Activated CD8-positive, alpha-beta T cell treated with anti-CD3 and anti-CD28 coated beads, Interleukin-2, amount 10 ng/mL, durations not matched to agents 7 days and 5 days (primary cell): ENCODE measurements at regions not wholly inside any gene's neighbourhood (a gene's known extent, or its start where the extent isn't known, plus 50 kb on each side); places are given as distances from the start of the nearest gene placed in this dataset.
"Not testable (repeated sequence)": the region's sequence is repeated elsewhere in the genome, so short reads cannot be mapped to it uniquely, and the experiment has no call there.

ENCODE experiments used
- ATAC-seq: fragments of 150-1000 bp; cut with Tn5 transposase; one replicate; pipeline ENCODE4 v1.10.0; 2021; ENCODE audit warnings: moderate library complexity
- CTCF ChIA-PET: fragments of 350-600 bp; sonication (Branson Sonifier 250); formaldehyde crosslinking; loops from one replicate; lab custom pipeline; 2021; ENCODE audit warnings: antibody characterized with exemption; lab: Charles Lee
- POLR2A ChIA-PET: fragments of 350-600 bp; sonication (Branson Sonifier 250); formaldehyde crosslinking; loops from one replicate; lab custom pipeline; 2021; ENCODE audit warnings: antibody characterized with exemption; lab: Charles Lee
- DNase-seq: peaks from one replicate; pipeline ENCODE4 v3.0.0-alpha.2; 2020
- H3K27ac Mint-ChIP-seq: one replicate; pipeline ENCODE4 v1.8.0; 2021; ENCODE audit warnings: mild to moderate bottlenecking, mixed read lengths
- H3K27me3 Mint-ChIP-seq: one replicate; pipeline ENCODE4 v1.8.0; 2021; ENCODE audit warnings: low read depth, mixed read lengths
- H3K36me3 Mint-ChIP-seq: one replicate; pipeline ENCODE4 v1.8.0; 2021; ENCODE audit warnings: low read depth, mixed read lengths
- H3K4me1 Mint-ChIP-seq: one replicate; pipeline ENCODE4 v1.8.0; 2021; ENCODE audit warnings: low read depth, mixed read lengths
- H3K4me3 Mint-ChIP-seq: one replicate; pipeline ENCODE4 v1.8.0; 2021; ENCODE audit warnings: mild to moderate bottlenecking, mixed read lengths
- H3K9me3 Mint-ChIP-seq: one replicate; pipeline ENCODE4 v1.8.0; 2022; ENCODE audit warnings: mixed read lengths; ENCODE audit not compliant: insufficient read depth

DNA sequence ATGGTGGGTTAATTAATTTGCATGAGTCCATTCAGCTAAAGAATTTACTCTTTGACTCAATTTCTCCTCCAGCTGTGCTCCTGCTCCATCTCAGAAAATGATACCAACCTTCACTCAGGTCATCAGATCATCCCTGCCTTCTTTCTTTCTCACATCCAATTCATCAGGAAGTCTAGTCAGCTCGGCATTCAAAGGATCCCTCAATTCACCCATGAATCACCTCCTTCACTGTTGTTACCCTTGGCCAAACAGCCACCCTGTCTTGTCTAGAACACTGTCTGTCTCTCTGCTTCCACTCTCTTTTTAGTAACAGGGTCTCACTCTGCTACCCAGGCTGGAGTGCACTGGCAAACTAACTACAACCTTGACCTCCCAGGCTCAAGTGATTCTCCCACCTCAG, 337.4 kb upstream of the SFRP2 start:
- no peak for DNase-seq
- Mint-ChIP-seq H3K9me3 (no peaks in the 10 kb centered on the region), H3K36me3 (no peaks in the 10 kb centered on the region), H3K27ac (no peak overlapping the region), H3K4me3 (no peak overlapping the region), H3K27me3 (no peaks in the 10 kb centered on the region), H3K4me1 (no peaks in the 10 kb centered on the region)
- CTCF ChIA-PET = no interaction called here
- POLR2A ChIA-PET = no interaction called here
- ATAC-seq = no peak

DNA sequence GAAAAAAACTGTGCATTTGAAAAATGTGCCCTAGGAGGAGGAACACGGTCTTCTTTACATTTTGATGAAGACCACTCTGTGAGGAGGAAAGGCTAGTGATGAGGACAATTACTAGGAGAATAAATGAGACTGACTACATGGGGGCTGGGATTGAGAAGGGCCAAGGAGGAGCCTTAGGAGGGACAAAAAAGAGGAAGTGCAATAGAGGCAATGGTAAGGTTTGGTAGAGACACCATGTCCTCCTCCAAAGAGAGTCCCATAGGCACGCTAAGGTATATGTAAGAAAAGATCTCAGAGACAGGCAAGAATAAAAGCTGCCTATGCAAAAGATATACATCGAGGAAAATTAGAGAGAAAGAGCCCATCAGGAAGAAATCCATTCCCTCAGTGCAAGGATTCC, 336.5 kb upstream of the SFRP2 start:
- ATAC-seq (no peak), DNase-seq (no peak)
- Mint-ChIP-seq H3K27ac (no peak overlapping the region), H3K27me3 (no peaks in the 10 kb centered on the region), H3K4me3 (no peak overlapping the region), H3K9me3 (no peaks in the 10 kb centered on the region), H3K36me3 (no peaks in the 10 kb centered on the region), H3K4me1 (no peaks in the 10 kb centered on the region)
- CTCF ChIA-PET = no interaction called here
- POLR2A ChIA-PET = no interaction called here

DNA sequence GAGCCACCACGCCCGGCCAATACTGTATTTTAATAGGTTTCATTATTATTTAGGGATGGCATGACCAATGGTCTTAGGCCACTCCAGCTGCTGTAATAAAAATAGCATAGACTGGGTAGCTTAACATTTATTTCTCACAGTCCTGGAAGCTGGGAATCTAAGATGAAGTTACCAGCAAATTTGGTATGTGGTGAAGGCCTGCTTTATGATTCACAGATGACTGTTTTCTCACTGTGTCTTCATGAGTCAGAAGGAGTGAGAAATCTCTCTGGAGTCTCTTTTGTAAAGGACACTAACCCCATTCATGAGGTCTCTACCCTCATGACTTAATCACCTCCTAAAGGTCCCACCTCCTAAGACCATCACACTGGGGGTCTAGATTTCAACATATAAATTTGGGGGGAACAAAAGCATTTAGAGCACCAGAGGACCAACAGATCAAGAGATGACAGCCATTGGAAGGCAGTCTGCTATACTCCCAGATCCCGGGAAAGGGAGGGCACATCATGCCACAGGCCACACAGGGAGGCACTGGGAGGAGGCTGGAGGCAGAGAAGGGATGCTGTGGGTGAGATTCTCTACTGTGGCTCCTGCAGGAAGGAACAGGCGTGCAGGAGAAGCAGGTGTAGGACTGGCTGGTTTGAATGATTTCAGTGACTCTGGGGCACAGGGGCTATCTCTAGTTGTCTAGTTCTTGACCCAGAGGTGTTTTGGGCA, 335.8 kb upstream of the SFRP2 start:
- no peaks in the 10 kb centered on the region for H3K36me3 Mint-ChIP-seq
- CTCF ChIA-PET = no interaction called here
- ATAC-seq (no peak), DNase-seq (no peak)
- no peaks in the 10 kb centered on the region for H3K27me3 Mint-ChIP-seq
- H3K9me3 Mint-ChIP-seq = no peaks in the 10 kb centered on the region
- H3K4me3 Mint-ChIP-seq = no peak overlapping the region
- H3K4me1 Mint-ChIP-seq = no peaks in the 10 kb centered on the region
- POLR2A ChIA-PET = no interaction called here
- no peak overlapping the region for H3K27ac Mint-ChIP-seq

DNA sequence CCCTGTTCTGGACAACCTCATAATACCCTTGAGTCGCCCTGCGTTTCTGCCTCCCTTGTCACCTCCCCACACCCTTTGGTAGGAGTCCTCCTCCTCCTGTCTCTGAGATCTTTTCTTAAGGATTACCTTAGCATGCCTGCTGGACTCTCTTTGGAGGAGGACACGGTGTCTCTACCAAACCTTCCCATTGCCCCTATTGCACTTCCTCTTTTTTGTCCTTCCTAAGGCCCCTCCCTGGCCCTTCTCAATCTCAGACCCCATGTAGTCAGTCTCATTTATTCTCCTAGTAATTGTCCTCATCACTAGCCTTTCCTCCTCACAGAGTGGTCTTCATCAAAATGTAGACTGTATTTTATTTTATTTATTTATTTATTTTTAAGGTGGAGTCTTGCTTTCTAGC, 335.0 kb upstream of the SFRP2 start:
- no peak for ATAC-seq

DNA sequence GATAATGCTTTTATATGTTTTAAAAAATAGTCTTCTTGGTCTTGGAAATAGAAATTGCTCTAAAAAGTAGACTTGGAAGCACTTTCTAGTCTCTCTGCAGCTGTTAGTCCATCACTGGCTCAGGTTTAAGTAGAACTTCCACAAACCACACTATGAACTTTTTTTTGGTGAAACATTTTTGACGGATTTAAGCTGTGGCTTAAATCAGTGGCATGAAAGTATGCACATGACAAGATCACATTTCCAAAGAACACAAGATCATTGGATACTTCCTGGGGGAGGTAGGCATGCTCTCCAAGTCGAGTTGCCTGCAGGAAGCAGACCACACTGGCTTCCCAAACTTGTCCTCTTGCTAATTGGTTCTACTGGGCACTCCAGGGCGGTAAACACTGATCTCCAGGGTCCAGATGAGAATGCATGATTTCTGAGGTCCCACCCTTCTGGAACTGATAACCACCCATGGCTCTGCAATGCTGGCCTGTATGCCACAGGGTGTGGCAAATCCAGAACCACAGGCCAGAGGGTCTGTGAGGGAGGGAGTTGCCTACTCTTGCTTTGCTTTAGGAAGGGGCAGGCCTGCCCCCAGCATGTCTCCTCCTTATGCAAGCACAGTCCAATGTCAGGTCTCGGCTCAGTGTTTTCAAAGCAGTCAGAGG, 331.9 kb upstream of the SFRP2 start:
- POLR2A ChIA-PET = no interaction called here
- Mint-ChIP-seq H3K9me3 (no peaks in the 10 kb centered on the region), H3K27ac (no peak overlapping the region), H3K36me3 (no peaks in the 10 kb centered on the region), H3K27me3 (no peaks in the 10 kb centered on the region), H3K4me3 (no peak overlapping the region), H3K4me1 (no peaks in the 10 kb centered on the region)
- ATAC-seq (no peak), DNase-seq (no peak)
- CTCF ChIA-PET = no interaction called here

More for the DNA sequence above, 335.0 kb upstream of the SFRP2 start:
- Mint-ChIP-seq H3K27me3 (no peaks in the 10 kb centered on the region), H3K4me1 (no peaks in the 10 kb centered on the region), H3K9me3 (no peaks in the 10 kb centered on the region), H3K27ac (no peak overlapping the region), H3K4me3 (no peak overlapping the region), H3K36me3 (no peaks in the 10 kb centered on the region)
- POLR2A ChIA-PET = no interaction called here
- CTCF ChIA-PET = no interaction called here
- DNase-seq = no peak

DNA sequence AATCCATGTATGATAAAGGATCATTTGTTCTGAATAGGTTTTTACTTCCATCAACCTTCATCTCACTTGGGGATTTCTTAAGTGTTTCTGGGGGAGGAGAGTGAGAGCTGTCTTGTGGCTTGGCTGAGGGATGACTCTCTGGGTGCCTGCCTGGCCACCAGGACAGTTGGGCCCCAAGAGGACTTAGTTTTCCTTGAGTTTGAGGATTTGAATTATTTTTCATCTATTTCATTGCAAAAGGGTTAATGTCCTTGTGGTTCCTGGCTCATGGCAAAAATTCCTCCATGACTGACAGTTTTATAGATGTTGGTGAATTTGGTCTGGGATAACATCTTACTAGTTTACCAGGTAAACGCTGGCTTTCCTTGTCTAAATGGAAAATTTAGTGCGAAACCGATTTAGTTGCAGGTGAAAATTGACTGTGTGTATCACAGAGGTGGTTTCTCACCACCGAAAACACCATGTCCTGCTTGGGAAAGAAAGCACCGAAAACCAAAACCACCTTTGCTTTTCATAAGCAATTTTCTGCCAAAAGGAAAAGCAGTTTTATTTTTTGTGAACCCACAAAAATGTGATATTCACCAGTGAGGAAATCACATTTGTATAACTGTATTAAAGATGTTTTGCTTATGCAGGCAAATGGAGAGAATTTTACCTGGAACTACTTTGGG, 331.3 kb upstream of the SFRP2 start:
- no peak for ATAC-seq
- ChIA-PET CTCF (no interaction called here), POLR2A (no interaction called here)
- Mint-ChIP-seq H3K27ac (no peak overlapping the region), H3K27me3 (no peaks in the 10 kb centered on the region), H3K36me3 (no peaks in the 10 kb centered on the region), H3K4me1 (no peaks in the 10 kb centered on the region), H3K9me3 (no peaks in the 10 kb centered on the region), H3K4me3 (no peak overlapping the region)
- no peak for DNase-seq

DNA sequence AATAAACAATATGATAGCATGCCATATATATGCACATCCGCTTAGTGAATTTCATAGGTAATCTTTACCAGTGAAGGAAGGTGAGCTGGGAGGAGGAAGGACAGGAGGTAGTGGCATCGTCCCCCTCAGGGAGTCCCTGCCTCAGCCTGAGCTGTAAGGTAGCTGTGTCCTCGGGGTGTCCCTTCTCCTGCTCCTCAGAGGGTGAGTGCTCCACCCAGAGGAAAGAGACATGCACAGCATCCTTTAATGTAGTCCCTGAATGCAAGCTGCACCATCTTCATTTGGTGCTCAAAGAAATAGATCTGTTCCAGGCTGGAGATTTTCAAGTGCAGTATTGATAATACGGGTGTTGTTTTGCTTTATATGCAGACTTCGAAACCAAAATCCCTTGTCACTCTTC, 330.4 kb upstream of the SFRP2 start:
- no peaks in the 10 kb centered on the region for H3K36me3 Mint-ChIP-seq
- ChIA-PET CTCF (no interaction called here), POLR2A (no interaction called here)
- no peaks in the 10 kb centered on the region for H3K4me1 Mint-ChIP-seq
- DNase-seq = no peak
- no peak overlapping the region for H3K27ac Mint-ChIP-seq
- H3K4me3 Mint-ChIP-seq = no peak overlapping the region
- no peaks in the 10 kb centered on the region for H3K9me3 Mint-ChIP-seq
- no peaks in the 10 kb centered on the region for H3K27me3 Mint-ChIP-seq
- no peak for ATAC-seq

DNA sequence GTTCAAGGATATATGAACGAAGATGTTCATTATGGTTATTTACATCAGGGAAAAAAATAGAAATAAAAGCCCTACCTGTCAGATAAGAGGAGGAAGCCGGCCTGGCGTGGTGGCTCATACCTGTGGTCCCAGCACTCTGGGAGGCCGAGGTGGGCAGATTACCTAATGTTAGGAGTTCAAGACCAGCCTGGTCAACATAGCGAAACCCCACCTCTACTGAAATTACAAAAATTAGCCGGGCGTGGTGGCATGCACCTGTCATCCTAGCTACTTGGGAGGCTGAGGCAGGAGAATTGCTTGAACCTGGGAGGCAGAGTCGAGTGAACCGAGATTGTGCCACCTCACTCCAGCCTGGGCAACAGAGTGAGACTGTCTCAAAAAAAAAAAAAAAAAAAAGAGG, 328.8 kb upstream of the SFRP2 start:
- DNase-seq, H3K4me1 Mint-ChIP-seq, CTCF ChIA-PET, ATAC-seq, H3K9me3 Mint-ChIP-seq, H3K27me3 Mint-ChIP-seq, H3K36me3 Mint-ChIP-seq, H3K4me3 Mint-ChIP-seq, H3K27ac Mint-ChIP-seq, POLR2A ChIA-PET: not testable (repeated sequence)

DNA sequence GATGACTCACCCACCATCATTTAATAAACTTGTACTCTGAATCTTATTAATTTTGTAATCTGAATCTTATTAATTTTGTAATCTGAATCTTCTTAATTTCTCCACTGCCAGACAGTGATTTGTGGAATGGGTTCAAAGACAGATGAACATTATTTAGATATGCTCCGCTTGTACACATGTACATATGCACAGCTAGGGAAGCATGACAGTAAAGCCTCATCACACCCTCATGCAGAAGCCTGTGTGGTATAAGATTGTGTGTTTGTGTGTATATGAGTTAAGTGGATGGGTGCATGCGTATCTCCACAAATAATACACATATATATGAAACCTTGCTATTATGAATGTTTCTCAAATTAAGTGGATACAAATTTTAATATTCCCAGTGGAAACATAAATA, 318.5 kb upstream of the SFRP2 start:
- no peaks in the 10 kb centered on the region for H3K9me3 Mint-ChIP-seq
- no peaks in the 10 kb centered on the region for H3K36me3 Mint-ChIP-seq
- no peak overlapping the region for H3K27ac Mint-ChIP-seq
- ATAC-seq (no peak), DNase-seq (no peak)
- ChIA-PET CTCF (no interaction called here), POLR2A (no interaction called here)
- H3K4me3 Mint-ChIP-seq = no peak overlapping the region
- H3K4me1 Mint-ChIP-seq = no peaks in the 10 kb centered on the region
- H3K27me3 Mint-ChIP-seq = peaks cover 2% of the 10 kb centered on the region

DNA sequence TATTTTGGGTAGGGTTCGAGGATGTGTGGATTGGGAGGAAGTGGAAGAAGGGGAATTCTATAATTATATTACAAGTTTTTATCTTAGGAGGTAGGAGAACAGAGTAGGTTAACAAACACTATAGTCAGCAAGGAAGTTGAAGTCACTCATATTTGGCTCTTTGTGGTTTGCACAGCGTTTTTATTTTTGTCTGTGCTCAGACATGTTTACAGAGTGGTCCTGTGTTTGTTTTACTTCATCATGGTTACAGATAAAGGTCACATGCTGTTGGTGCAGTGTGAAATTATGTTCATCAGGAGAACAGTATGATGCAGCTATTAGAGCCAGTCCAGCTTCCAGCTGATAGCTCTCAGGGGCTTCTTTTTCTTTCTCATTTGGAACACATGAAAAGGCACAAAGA, 299.9 kb upstream of the SFRP2 start:
- ATAC-seq = no peak
- no peak overlapping the region for H3K4me3 Mint-ChIP-seq
- no peaks in the 10 kb centered on the region for H3K9me3 Mint-ChIP-seq
- POLR2A ChIA-PET = no interaction called here
- no peak overlapping the region for H3K27ac Mint-ChIP-seq
- CTCF ChIA-PET = no interaction called here
- no peak for DNase-seq
- H3K36me3 Mint-ChIP-seq = no peaks in the 10 kb centered on the region
- no peaks in the 10 kb centered on the region for H3K4me1 Mint-ChIP-seq
- H3K27me3 Mint-ChIP-seq = peaks cover 9% of the 10 kb centered on the region

DNA sequence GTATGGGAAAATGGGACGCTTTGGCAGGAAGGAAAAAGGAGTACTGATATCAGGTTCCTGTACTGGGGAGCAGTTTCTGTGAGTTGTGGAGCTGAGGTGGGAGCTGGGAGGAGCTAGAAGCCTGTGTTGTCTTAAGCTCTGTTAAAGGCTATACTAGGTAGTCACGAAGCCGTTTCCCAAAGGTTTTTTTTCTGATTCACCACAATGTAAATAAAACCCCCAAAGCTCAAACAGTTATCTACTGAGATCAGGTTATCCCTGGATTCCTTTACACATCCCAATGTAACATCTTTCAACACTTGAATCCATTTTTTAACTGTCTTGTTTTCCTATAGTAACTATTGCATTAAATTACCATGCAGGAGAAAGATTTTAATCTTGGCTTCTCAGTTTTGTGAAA, 297.4 kb upstream of the SFRP2 start:
- CTCF ChIA-PET = no interaction called here
- DNase-seq = no peak
- no peak for ATAC-seq
- Mint-ChIP-seq H3K27me3 (peaks cover 7% of the 10 kb centered on the region), H3K27ac (no peak overlapping the region), H3K36me3 (no peaks in the 10 kb centered on the region), H3K9me3 (no peaks in the 10 kb centered on the region), H3K4me3 (no peak overlapping the region), H3K4me1 (no peaks in the 10 kb centered on the region)
- POLR2A ChIA-PET = no interaction called here

DNA sequence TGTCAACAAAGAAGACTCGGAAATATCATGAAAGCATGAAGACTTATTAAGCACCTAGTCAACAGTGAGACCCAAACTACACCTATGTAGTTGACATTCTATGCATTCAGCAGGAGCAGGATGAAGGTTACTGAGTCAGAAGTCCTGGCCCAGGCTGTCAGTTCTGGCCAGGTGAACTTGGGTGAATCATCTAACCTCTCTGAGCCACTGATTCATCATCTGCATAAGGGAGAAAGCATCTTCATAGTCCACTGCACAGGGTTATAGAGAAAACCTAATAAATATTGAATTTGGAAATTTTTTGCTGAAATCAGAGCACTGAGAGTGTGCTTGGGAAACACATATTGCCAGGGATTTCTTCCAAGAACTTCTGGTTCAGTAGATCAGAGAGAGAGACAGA, 296.0 kb upstream of the SFRP2 start:
- DNase-seq (no peak), ATAC-seq (no peak)
- no peaks in the 10 kb centered on the region for H3K36me3 Mint-ChIP-seq
- POLR2A ChIA-PET = no interaction called here
- no peaks in the 10 kb centered on the region for H3K9me3 Mint-ChIP-seq
- no peak overlapping the region for H3K27ac Mint-ChIP-seq
- CTCF ChIA-PET = no interaction called here
- no peak overlapping the region for H3K4me3 Mint-ChIP-seq
- H3K4me1 Mint-ChIP-seq = no peaks in the 10 kb centered on the region
- peaks cover 6% of the 10 kb centered on the region for H3K27me3 Mint-ChIP-seq
